ENCODE measurements at regions not wholly inside any gene's neighbourhood (a gene's known extent, or its start where the extent isn't known, plus 50 kb on each side); places are given as distances from the start of the nearest gene placed in this dataset.

DNA sequence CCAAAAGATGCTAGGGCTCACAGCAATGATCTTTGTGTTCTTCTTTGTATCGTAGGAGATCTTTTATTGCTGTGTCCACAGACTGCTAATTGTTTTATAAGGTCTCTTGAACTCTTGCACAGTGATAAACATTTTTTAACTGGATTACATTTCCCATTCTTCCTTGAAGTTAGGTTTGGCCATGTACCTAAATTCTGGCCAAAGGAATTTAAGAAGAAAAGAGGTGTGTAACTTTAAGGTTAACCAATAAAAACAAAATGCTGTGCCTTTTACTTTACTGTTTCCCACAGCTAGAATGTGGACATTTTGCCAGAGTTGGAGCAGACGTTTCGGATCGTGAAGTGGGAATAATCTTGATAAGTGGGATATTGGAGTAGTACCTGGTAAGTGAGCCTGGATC, 82.6 kb upstream of the GPC6 start (continued):
- TF ChIP-seq ZNF230 (CRISPR knock-in tag; IDR thresholded peaks at IDR 0.05) (no peak), HNF4A (CRISPR knock-in tag; IDR thresholded peaks at IDR 0.05) (no peak), AKAP8 (CRISPR knock-in tag; IDR thresholded peaks at IDR 0.05) (no peak), HIVEP1 (CRISPR knock-in tag; IDR thresholded peaks at IDR 0.05) (no peak), ZNF556 (CRISPR knock-in tag; IDR thresholded peaks at IDR 0.05; ENCODE audit: borderline replicate concordance) (no peak), ZEB1 (IDR thresholded peaks at IDR 0.05; ENCODE audit: insufficient replicate concordance, low read depth) (no peak), ARID2 (CRISPR knock-in tag; IDR thresholded peaks at IDR 0.05; ENCODE audit: borderline replicate concordance) (no peak)
- TF ChIP-seq, protein P1, sequence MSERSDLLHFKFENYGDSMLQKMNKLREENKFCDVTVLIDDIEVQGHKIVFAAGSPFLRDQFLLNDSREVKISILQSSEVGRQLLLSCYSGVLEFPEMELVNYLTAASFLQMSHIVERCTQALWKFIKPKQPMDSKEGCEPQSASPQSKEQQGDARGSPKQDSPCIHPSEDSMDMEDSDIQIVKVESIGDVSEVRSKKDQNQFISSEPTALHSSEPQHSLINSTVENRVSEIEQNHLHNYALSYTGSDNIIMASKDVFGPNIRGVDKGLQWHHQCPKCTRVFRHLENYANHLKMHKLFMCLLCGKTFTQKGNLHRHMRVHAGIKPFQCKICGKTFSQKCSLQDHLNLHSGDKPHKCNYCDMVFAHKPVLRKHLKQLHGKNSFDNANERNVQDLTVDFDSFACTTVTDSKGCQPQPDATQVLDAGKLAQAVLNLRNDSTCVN (CRISPR knock-in tag; IDR thresholded peaks at IDR 0.05; ENCODE audit: borderline replicate concordance) = no peak

DNA sequence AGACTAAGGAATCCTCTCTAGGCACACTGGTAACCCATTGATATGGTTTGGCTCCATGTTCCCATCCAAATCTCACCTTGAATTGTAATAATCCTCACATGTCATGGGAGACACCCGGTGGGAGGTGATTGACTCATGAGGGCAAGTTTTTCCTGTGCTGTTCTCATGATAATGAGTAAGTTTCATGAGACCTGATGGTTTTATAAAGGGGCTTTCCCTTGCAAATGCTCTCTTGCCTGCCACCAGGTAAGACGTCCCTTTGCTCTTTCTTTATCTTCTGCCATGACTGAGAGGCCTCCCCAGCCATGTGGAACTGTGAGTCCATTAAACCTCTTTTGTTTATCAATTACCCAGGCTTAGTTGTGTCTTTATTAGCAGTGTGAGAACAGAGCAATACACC, 81.4 kb upstream of the GPC6 start:
- H2AFZ ChIP-seq (ENCODE audit: low read length) = no peak overlapping the region
- no peak for FAIRE-seq
- TF ChIP-seq ZFP62 (CRISPR knock-in tag; IDR thresholded peaks at IDR 0.05) (no peak), ZNF430 (CRISPR knock-in tag; IDR thresholded peaks at IDR 0.05) (no peak), SNAPC2 (CRISPR knock-in tag; IDR thresholded peaks at IDR 0.05) (no peak), GPN1 (CRISPR knock-in tag; IDR thresholded peaks at IDR 0.05; ENCODE audit: borderline replicate concordance) (no peak), ELF3 (CRISPR knock-in tag; IDR thresholded peaks at IDR 0.05) (no peak)
- TF ChIP-seq, protein P2, sequence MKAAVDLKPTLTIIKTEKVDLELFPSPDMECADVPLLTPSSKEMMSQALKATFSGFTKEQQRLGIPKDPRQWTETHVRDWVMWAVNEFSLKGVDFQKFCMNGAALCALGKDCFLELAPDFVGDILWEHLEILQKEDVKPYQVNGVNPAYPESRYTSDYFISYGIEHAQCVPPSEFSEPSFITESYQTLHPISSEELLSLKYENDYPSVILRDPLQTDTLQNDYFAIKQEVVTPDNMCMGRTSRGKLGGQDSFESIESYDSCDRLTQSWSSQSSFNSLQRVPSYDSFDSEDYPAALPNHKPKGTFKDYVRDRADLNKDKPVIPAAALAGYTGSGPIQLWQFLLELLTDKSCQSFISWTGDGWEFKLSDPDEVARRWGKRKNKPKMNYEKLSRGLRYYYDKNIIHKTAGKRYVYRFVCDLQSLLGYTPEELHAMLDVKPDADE (CRISPR knock-in tag; IDR thresholded peaks at IDR 0.05) = no peak
- TF ChIP-seq, protein P3, sequence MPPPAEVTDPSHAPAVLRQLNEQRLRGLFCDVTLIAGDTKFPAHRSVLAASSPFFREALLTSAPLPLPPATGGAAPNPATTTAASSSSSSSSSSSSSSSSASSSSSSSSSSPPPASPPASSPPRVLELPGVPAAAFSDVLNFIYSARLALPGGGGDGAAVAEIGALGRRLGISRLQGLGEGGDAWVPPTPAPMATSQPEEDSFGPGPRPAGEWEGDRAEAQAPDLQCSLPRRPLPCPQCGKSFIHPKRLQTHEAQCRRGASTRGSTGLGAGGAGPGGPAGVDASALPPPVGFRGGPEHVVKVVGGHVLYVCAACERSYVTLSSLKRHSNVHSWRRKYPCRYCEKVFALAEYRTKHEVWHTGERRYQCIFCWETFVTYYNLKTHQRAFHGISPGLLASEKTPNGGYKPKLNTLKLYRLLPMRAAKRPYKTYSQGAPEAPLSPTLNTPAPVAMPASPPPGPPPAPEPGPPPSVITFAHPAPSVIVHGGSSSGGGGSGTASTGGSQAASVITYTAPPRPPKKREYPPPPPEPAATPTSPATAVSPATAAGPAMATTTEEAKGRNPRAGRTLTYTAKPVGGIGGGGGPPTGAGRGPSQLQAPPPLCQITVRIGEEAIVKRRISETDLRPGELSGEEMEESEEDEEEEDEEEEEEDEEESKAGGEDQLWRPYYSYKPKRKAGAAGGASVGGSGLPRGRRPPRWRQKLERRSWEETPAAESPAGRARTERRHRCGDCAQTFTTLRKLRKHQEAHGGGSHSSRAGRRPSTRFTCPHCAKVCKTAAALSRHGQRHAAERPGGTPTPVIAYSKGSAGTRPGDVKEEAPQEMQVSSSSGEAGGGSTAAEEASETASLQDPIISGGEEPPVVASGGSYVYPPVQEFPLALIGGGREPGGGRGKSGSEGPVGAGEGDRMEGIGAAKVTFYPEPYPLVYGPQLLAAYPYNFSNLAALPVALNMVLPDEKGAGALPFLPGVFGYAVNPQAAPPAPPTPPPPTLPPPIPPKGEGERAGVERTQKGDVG (CRISPR knock-in tag; IDR thresholded peaks at IDR 0.05; ENCODE audit: borderline replicate concordance) = no peak
- TF ChIP-seq, protein P4, sequence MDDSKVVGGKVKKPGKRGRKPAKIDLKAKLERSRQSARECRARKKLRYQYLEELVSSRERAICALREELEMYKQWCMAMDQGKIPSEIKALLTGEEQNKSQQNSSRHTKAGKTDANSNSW (CRISPR knock-in tag; IDR thresholded peaks at IDR 0.05; ENCODE audit: borderline replicate concordance) = no peak
- TF ChIP-seq, protein P5, sequence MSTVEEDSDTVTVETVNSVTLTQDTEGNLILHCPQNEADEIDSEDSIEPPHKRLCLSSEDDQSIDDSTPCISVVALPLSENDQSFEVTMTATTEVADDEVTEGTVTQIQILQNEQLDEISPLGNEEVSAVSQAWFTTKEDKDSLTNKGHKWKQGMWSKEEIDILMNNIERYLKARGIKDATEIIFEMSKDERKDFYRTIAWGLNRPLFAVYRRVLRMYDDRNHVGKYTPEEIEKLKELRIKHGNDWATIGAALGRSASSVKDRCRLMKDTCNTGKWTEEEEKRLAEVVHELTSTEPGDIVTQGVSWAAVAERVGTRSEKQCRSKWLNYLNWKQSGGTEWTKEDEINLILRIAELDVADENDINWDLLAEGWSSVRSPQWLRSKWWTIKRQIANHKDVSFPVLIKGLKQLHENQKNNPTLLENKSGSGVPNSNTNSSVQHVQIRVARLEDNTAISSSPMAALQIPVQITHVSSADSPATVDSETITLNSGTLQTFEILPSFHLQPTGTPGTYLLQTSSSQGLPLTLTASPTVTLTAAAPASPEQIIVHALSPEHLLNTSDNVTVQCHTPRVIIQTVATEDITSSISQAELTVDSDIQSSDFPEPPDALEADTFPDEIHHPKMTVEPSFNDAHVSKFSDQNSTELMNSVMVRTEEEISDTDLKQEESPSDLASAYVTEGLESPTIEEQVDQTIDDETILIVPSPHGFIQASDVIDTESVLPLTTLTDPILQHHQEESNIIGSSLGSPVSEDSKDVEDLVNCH (CRISPR knock-in tag; IDR thresholded peaks at IDR 0.05) = no peak

More for the DNA sequence above, 81.4 kb upstream of the GPC6 start:
- Histone ChIP-seq H3K4me3 (replicated peaks in 1 of 3; ENCODE audit: insufficient read depth in 1 of 3, low read depth in 2 of 3, low read length in 3 of 3) (no peak overlapping the region), H3K27ac (ENCODE audit: extremely low read length, insufficient read depth, low read length) (no peak overlapping the region), H3K9ac (ENCODE audit: insufficient read depth, low read depth, low read length) (no peak overlapping the region), H3K79me2 (ENCODE audit: insufficient read depth, low read length) (no peaks in the 10 kb centered on the region), H3K4me1 (ENCODE audit: insufficient read depth, low read length) (no peaks in the 10 kb centered on the region), H3K27me3 (ENCODE audit: control insufficient read depth in 1 of 2, insufficient read depth in 2 of 2, low read length in 2 of 2) (no peaks in the 10 kb centered on the region), H4K20me1 (ENCODE audit: insufficient read depth, low read length) (no peaks in the 10 kb centered on the region), H3K9me3 (ENCODE audit: low read length) (no peaks in the 10 kb centered on the region), H3K36me3 (replicated peaks in 1 of 2; ENCODE audit: control insufficient read depth in 1 of 2, insufficient read depth in 2 of 2, low read length in 2 of 2) (no peaks in the 10 kb centered on the region), H3K4me2 (ENCODE audit: low read depth, low read length) (no peak overlapping the region)
- intact Hi-C loops (cut with micrococcal nuclease; ENCODE audit: unreplicated experiment) = no loop called here
- no peak for ATAC-seq
- in situ Hi-C loops (cut with HindIII; ENCODE audit: extremely low pct_ligation_motif_present, low pct_unique_long_range_greater_than_20kb) = no loop called here
- CTCF ChIA-PET (ENCODE audit: low intra/inter-chr PET ratio, low total read pairs) = no interaction called here
- 0% methylated on average over 1 of the region's 2 CpGs for WGBS (ENCODE audit: low lambda C conversion rate)
- BruUV-seq (replicated peaks) = no TSS peak
- POLR2A ChIA-PET = no interaction called here
- no peak for DNase-seq (ENCODE audit: low spot score)

Measured in HepG2 (cell line).